Kidney (tissue), 13 donors: ENCODE measurements at regions not wholly inside any gene's neighbourhood (a gene's known extent, or its start where the extent isn't known, plus 50 kb on each side); places are given as distances from the start of the nearest gene placed in this dataset.

Experiments
- DNase-seq, 5 donors: peaks; one replicate each; pipeline ENCODE4 v3.0.0-alpha.2; 2013 to 2020
- FAIRE-seq: peaks from 2 replicates; lab custom pipeline; 2012; peaks lifted over from hg19 to GRCh38; lab: Jason Lieb, UNC
- H3K27ac ChIP-seq, 2 donors: one replicate each; pipeline ENCODE4 v1.7.0; 2013; ENCODE audit warnings: low read depth in 2 of 2, low read length in 2 of 2, inconsistent platforms in 1 of 2
- H3K27me3 ChIP-seq: one replicate; pipeline ENCODE4 v1.7.1; 2013; ENCODE audit warnings: low read length, inconsistent platforms; ENCODE audit not compliant: control insufficient read depth, insufficient read depth
- H3K36me3 ChIP-seq, 3 donors: one replicate each; pipeline versions ENCODE4 v1.7.0 to v1.7.1; 2013; ENCODE audit warnings: low read length in 3 of 3, control low read depth in 1 of 3, inconsistent platforms in 1 of 3; ENCODE audit not compliant: insufficient read depth in 3 of 3, control insufficient read depth in 2 of 3
- H3K4me1 ChIP-seq, 3 donors: one replicate each; pipeline versions ENCODE4 v1.7.0 to v1.7.1; 2013; ENCODE audit warnings: low read length in 3 of 3, inconsistent platforms in 1 of 3, low read depth in 1 of 3; ENCODE audit not compliant: control insufficient read depth in 2 of 3, insufficient read depth in 2 of 3
- H3K4me3 ChIP-seq, 3 donors: one replicate each; pipeline versions ENCODE4 v1.7.0 to v1.8.1; 2013; ENCODE audit warnings: low read length in 3 of 3, control low read depth in 1 of 3, inconsistent platforms in 1 of 3
- H3K9ac ChIP-seq, 3 donors: one replicate each; pipeline versions ENCODE4 v1.7.0 to v1.7.1; 2013; ENCODE audit warnings: low read length in 3 of 3, control low read depth in 1 of 3, inconsistent platforms in 1 of 3
- H3K9me3 ChIP-seq, 3 donors: one replicate each; pipeline versions ENCODE4 v1.7.0 to v1.7.1; 2013; ENCODE audit warnings: low read length in 3 of 3, control low read depth in 1 of 3, inconsistent platforms in 1 of 3; ENCODE audit not compliant: control insufficient read depth in 2 of 3, insufficient read depth in 1 of 3
- intact Hi-C: fragments of 100-400 bp; cut with DNase I; formaldehyde crosslinking; loops from one replicate; pipeline ENCODE4 v1.11.1; 2022
- TF ChIP-seq, protein P1 (sequence below): IDR thresholded peaks from 3 replicates; pipeline ENCODE4 v1.5.1; 2012; ENCODE audit warnings: mild to moderate bottlenecking, moderate library complexity, borderline replicate concordance; ENCODE audit not compliant: insufficient read depth; ENCODE audit errors: extremely low read depth
- donor health status: control.
- donor health status: control.
- donor health status: control.
- donor health status: control.
- donor health status: control.
- donor health status: DM: yes; HTN: yes; CAD: no.
- donor health status: Normal renal cell carcinoma (clear cell type).

DNA sequence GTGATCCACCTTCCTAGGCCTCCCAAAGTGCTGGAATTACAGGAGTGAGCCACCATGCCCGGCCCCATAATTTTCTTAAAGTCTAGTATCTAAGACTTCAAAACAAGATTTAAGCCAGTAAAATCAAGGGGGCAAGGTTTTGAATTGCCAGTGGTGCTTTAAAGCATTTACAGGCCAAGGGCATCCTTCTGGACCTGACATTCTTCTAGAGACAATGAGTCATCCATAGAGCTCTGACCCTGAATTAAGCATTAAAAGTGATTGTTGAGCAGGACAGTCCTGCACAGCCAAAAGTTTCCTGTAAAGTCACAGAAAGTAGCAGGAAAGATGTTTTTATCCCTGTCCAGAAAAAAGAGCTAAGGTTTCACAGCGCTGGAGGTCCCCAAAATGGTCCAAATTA, 50.9 kb upstream of the ATP12A start:
- TF ChIP-seq, protein P1, sequence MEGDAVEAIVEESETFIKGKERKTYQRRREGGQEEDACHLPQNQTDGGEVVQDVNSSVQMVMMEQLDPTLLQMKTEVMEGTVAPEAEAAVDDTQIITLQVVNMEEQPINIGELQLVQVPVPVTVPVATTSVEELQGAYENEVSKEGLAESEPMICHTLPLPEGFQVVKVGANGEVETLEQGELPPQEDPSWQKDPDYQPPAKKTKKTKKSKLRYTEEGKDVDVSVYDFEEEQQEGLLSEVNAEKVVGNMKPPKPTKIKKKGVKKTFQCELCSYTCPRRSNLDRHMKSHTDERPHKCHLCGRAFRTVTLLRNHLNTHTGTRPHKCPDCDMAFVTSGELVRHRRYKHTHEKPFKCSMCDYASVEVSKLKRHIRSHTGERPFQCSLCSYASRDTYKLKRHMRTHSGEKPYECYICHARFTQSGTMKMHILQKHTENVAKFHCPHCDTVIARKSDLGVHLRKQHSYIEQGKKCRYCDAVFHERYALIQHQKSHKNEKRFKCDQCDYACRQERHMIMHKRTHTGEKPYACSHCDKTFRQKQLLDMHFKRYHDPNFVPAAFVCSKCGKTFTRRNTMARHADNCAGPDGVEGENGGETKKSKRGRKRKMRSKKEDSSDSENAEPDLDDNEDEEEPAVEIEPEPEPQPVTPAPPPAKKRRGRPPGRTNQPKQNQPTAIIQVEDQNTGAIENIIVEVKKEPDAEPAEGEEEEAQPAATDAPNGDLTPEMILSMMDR, result no peak
- Histone ChIP-seq H3K27ac (no peak overlapping the region), H3K36me3 (no peaks in the 10 kb centered on the region), H3K4me1 (no peaks in the 10 kb centered on the region), H3K9me3 (no peaks in the 10 kb centered on the region), H3K4me3 (no peak overlapping the region), H3K27me3 (no peaks in the 10 kb centered on the region), H3K9ac (no peak overlapping the region)
- FAIRE-seq (no peak), DNase-seq (no peak)
- intact Hi-C loops, result no loop called here

DNA sequence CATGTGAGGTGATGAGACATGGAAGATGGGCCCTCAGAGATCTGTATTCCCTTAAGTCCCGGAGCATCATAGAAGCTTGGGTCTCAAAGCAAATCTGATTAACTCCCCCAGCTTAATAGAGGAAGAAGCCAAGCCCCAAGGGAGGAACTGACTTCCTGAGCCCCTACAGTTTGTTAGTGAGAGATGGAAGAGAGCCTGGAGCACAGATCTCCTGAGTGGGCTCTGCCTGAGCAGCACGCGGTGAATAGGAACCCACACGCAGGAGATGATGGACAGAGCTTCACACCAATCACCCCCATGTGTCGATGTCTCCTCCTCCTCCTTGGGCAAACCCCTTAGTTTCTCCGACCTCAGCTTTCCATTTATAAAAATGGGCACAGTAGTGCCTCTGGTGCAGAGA, 50.1 kb upstream of the ATP12A start:
- FAIRE-seq (no peak), DNase-seq (no peak)
- Histone ChIP-seq H3K9me3 (no peaks in the 10 kb centered on the region), H3K36me3 (no peaks in the 10 kb centered on the region), H3K9ac (no peak overlapping the region), H3K4me3 (no peak overlapping the region), H3K4me1 (no peaks in the 10 kb centered on the region), H3K27ac (no peak overlapping the region), H3K27me3 (no peaks in the 10 kb centered on the region)
- intact Hi-C loops, result no loop called here
- TF ChIP-seq, protein P1, result no peak
